NCI-H187 (cell line): ENCODE measurements at regions not wholly inside any gene's neighbourhood (a gene's known extent, or its start where the extent isn't known, plus 50 kb on each side); places are given as distances from the start of the nearest gene placed in this dataset.
A peak's percentile ranks its signal among the peaks of the same experiment; 100 is the strongest.
"Not testable (repeated sequence)": the region's sequence is repeated elsewhere in the genome, so short reads cannot be mapped to it uniquely, and the experiment has no call there.

Source experiments
- DNase-seq, 2 experiments: peaks; one replicate each; lab custom pipeline; 2025; lab: John Stamatoyannopoulos, UW

DNA sequence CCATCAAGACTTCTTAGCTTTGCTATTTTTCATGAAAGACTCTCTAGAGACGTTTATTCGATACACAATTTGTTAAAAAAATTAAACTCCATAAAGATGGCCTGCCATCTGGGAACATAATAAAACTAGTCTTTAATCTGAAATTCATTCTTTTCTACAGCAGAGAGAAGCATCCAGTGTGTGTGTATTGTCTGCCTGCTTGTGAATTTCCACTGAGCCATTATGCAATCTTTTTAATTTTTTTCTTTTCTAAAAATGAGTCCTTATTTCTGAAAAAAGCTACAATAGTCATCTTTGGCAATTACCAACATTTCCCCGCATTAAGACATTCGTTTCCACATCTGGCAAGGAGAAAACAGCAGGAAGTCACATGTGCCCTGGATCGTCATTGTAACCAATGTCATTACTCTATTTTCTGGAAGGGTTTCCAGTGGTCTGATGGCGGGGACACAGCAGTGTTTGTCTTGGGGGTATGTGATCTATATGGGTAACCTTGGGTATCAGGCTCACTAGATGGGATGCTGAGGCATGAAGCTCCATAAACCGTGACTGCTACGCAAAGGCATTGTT, 263.1 kb downstream of the MSX2 start:
- DNase-seq, result no peak

DNA sequence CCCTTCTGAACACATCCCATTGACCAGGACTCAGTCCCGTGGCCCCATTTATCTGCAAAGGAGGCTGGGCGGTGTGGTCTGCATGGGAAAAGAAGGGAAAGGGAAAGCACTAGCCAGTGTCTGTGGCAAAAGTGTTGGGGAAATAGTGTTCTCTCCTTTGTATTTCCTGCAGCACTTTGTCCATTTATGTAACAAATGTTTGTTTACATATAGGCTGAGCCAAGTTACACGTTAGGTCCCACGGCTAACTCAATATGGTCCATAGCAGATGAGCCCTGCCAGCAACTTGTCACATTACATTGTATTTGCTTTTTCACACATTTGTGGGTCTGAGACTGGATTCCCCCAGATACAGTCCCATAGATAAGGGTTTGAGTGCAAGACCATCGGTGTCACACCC, 260.5 kb downstream of the MSX2 start:
- no peak for DNase-seq

DNA sequence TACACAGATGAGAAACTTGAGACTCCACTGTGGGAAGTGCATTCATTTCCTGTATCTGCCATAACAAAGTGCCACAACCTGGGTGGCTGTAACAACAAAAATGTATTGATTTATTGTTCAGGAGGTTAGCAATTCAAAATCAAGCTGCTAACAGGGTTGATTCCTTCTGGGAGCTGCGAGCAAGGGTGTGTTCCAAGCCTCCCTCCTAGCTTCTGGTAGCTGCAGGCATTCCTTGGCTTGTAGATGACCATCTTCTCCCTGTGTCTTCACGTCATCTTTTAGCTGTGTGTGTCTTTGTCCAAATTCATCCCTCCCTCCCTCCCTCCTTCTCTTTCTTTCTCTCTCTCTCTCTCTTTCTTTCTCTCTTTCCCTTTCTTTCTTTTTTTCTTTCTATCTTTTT, 258.1 kb downstream of the MSX2 start:
- no peak for DNase-seq

DNA sequence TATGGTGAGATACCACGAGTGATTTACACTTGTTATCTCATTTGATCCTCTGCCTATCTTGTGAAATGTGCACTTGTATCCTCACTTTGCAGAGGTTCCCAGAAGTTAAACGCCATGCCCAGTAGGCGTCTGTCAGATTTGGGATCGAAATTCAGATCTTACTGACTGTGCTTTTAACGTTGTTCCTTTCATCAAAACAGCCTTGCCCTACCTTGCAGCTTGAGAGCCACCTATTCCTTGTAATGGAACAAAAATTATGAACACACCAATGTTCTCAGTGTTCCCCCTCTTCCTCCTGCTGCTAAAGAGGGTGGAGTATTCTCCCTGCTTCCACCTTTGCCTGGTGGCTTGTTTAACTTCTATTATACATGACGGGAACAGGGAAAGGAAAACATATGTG, 257.0 kb downstream of the MSX2 start:
- no peak for DNase-seq

DNA sequence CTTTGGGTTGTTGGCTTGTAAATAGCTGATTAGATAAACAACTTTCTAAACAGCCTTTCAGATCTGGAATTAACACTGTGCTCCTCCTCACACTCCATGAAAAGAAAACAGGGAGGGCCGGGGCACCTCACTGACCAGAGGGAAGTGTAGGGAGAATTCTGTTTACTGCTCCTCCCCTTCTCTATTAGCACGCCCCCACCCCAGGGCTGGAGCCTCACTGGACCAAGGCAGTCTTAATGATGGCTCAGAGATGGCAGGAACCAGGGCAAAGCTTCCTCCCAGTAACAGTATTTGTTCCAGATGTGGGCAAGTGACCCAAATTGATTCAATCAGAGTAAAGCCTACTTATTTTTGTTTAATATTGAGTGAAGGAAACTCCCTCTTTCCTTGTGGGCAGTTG, 256.6 kb downstream of the MSX2 start:
- DNase-seq, result no peak

DNA sequence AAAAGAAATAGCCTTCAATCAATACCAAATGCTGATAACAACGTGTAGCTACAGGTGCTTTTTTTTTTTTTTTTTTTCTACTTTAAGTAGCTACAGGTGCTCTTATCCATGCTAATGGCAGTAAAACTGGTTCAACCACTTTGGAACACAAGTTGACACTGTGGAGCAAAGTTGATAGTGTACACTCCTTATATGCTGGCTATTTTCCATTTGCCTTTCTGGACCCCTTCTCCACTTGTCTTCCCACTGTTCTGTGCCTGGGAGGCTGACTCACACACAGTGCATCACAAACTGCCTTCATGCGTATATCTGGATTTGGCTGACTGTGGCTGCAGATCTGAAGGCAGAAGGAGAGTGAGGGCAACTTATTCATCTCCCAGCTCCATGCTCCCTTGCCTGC, 247.9 kb downstream of the MSX2 start:
- peak in 1 of 2 experiments; percentile 42 for DNase-seq

DNA sequence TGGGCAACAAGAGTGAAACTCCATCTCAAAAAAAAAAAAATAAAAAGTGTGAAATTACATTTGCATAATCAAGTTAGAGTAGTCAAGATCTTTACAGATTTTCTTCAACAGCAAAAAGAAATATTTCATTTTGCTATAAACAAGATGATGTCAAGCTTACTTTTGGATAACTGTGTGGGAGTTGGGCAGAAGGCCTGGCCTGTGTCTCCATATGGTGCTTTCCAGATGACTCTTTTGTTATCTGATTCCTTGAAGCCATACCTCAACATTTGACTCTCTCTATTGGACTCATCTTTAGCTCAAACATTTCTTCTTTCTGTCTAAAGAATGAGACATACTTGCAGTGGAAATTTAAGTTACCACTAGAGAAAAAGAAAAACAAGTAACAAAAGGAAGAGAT, 246.8 kb downstream of the MSX2 start:
- DNase-seq, result no peak

DNA sequence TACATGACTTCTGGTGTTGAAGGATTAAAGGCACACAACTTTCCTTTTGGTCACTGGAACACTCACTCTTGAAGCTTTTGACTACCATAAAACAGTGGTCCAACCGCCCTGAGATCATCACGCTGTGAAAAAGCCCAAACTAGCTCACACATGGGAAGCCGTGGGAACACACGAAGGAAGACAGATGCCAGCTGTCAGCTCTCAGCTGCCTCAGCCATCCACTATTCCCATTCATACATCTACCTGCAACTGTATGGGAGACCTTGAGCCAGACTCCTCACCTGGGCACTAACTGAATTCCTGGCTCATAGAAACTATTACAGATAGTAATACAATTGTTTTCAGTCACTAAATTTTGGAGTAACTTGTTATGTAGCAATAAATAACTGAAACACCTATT, 246.1 kb downstream of the MSX2 start:
- DNase-seq, result no peak

DNA sequence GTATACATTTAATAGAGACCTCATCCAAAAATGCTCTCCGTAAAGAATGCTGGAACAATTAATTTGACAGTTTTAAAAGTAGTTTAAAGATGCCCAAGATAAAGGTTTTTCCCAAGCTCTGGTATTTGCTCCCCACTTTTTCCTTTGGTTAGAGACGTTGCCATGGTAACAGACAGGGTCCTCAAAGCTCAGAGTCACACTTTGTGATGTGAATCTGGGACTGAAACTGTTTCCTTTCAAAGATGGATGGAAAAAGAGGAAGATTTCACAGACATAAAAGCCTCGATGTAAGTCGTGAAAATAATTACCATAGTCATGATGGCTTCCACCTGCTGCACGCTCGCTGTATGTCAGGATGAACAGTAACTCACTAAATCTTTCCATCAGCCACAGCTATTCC, 229.5 kb downstream of the MSX2 start:
- no peak for DNase-seq

DNA sequence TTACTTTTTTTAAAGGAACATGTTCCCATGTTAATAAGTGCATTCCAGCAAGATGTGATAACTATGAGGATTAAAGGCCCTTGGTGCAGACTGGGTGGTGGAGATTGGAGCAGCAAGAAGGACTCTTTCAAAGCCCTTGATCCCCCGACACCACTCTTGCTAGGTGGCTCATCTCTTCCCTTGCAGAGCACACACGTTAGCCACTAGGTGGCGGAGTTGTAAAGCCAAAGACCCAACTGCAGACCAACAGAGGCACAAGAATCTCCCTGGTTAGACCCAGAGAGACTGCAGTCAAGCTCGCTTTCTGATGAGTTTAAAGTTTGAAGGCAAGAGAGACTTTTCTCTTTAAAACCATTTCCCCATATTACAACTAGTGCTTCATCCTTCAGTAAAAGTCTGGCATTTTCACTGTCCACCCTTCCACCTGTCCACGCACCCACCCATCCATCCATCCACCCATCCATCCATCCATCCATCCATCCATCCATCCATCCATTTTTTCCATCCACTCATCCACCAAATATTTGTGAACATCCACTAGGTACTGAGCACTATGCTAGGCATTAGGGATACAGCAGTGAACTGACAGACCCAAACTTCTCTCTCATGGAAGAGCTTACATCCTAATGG, 226.9 kb downstream of the MSX2 start:
- DNase-seq, result peak; percentile 24 to 60

DNA sequence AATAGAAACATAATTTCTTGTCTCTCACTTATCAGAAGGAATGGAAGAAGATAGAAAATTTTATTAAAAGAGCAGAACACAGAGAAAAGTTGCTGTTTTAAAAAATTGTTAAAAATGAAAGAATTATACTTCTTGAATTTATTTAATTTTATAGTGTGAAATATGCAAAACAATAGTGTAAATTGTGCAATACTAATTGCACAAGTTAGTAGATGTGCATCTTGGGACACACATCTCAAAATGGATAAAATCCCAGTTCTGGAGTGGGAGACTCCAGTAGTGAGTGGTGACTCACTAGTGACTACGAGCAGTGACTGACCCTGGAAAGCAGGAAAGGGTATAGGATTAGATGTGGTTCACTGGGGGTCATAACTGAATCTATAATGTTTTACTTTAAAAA, 223.2 kb downstream of the MSX2 start:
- DNase-seq, result no peak

DNA sequence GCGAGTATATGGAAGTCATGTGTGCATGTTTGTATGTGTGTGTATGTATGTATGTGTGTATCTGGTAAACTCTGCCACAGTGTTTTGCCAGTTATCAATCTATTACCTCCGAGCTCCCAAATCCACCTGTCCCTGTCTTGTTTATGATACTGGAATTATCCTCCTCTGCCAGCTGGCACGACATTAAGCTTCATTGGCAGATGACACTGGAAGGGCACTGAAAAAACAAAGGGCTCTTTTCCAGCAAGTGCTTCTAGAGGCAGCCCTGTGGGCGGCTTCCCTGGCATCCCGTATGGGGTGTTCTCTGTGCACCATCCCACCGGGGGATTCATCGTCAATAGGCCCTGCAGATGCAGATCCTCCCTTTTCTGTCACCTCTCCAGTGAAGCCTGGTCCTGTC, 221.5 kb downstream of the MSX2 start:
- DNase-seq, result no peak

DNA sequence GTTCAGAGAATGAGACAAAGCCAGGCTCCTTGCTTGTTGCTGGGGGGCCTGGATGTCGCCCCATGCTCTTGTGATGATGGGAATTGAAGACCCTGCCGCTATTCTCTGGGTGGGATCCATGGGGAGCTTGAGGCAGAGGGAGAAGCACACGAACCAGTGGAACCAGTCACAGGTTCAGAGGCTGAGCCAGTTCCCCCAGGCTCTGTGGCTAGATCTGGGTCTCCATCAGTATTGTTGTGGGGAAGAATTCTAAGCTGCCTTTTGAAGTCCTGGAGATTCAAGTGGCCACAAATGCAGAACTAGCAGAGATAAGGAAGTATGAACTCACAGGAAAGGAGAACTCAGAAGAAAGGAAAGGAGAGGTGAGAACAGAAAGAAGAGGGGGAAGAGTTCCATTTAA, 219.4 kb downstream of the MSX2 start:
- DNase-seq, result no peak

DNA sequence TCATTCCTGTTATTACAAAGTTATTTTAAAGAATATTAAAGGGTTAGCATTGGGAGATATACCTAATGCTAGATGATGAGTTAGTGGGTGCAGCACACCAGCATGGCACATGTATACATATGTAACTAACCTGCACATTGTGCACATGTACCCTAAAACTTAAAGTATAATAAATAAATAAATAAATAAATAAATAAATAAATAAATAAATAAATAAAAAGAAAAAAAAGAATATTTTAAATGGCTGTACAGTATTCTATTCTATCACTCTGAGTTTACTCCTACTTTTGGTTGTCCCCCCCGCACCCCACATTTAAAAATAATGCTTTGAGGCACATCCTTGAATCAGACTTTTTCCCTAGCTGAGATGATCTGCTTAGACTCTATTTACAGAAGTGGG, 218.6 kb downstream of the MSX2 start:
- not testable (repeated sequence) for DNase-seq

DNA sequence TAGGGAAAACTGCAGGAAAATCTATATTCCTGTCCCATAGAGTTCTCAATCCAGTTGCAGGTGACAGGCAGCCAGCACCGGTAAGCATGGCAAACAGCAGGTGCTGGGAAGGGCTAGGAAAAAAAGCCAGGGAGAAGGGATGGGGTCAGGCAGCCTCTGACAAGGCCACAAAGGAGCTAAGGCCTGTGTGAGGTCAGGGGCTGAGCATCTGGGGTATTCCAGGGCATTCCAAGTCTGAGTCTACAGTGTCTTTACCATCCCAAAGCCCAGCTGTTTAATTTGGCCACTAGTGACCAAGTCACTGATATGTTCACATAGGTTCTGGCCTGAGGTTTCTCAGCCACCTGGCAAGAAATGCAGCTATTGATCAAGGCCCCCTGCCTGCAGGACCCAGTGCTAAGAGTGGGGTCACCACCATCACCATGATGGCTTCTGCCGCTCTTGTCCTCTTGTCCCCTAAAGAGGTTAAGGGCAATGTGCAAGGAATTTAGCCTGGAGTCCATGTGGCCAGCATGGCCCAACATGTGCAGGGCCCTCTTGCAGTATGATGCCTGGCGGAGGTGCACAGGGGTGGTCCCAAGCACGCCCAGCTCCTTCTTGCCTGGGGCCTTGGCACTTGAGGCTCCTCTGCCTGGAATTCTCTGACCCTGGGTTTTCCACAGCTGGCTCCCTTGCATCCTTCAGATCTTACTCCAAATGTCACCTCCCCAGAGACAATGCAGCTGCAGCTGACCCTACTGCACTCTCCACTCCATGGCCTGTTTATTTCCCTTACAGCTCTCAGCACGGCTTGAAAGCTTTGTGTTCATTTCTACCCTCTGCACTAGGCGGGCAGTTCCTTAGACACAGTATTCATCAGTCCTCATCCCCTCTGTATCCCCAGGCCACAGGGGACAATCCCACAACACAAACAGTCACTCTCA, 213.1 kb downstream of the MSX2 start:
- no peak for DNase-seq

DNA sequence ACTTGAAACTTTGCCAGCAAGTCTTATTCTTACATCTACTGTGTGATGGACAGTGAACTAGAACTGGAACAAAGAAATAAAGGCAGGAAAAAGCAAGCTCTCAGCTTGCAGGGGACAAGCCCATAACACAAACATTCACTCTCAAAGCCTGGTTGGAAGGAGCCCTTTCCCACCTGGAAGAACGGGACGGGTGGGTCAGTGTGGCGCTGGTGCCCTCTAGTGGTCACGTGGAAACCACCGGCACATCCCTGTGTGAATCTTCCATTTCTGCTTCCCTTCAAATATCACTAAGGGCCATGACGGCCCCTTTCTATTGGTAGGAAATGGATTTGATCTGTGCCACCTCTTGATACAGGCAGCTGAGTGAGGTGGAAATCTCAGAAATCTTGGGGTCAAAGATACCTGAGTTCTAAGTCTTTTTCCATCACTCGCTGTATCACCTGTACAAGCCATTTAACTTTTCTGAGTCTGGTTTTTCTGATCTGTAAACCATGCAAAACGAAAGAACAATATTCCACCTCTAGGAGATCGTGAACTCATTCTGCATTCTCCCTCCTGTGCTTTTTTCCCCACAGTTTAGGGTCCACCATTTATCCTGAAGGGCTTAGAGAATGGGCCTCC, 211.6 kb downstream of the MSX2 start:
- DNase-seq, result peak; percentile 29 to 58

DNA sequence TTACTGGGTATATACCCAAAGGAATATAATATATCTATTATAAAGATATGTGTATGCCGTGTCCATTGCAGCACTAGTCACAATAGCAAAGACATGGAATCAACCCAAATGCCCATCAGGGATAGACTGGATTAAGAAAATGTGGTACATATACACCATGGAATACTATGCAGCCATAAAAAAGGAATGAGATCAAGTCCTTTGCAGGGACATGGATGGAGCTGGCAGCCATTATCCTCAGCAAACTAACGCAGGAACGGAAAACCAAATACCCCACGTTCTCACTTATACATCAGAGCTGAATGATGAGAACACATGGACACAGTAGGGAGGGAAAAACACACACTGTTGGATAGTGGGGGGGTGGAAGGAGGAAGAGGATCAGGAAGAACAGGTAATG, 206.7 kb downstream of the MSX2 start:
- DNase-seq, result not testable (repeated sequence)

DNA sequence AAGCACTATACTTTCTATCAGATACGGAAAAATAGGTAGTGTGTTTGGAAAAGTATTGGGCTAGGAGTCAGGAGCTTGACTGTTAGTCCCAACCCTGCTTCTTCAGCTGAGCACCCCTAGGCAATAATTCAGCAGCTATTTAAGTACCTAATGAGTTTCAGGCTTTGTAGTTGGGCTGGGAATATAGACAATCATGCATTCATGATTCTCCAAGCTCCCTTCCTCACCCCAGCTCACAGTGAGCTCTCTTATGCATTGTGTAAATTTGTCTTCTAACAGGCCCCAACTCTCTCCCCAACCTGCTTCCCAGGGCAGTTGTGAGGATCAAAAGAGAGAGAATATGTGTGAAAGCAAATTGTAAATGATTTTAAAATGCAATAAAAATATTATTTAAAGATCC, 201.2 kb downstream of the MSX2 start:
- DNase-seq, result no peak

DNA sequence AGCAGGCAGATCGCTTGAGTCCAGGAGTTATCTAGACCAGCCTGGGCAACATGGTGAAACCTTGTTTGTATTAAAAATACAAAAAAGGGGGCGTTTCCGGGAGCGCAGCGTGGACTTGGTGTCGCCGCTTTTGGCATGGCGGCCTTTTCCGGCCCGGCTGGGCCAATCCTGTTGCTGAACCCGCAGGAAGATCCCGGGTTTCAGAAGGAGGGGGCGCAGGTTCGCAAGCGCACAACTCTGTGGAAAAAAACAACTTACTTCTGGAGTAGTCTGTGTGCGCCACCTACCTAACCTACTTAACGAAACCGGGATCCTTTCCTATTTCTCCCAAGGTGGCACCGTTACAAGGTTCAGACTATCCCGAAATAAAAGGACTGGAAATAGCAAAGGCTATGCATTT, 198.6 kb downstream of the MSX2 start:
- DNase-seq, result no peak

DNA sequence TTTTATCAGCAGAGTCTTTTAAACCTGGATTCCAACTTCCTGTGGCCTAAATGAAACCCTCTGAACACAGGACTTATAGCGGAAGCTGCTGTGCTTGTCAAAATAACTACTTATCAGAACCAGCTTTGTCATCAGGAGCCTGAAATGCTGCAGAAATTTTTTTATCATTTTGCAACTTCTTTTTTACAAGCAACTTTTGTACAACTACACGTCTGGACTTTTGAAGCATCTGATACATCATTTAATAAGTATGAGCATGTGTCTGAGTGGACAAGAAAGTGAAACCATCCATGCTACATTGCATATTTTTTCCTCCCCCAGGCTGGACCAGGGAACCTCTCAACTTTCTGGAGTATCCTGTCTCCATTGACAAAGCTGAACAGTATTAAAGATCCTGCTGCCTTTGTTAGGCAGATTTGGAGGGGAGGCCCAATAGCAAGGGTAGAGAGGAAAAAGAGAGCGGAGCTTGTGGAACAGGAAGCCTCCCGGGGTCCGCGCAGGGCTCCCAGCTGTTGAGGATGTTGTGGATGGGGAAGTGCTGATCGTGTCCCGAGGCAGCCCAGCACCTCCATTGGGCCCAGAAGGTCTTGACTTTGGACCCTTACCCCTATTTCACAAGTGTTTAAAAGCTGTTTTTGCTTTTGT, 196.6 kb downstream of the MSX2 start:
- DNase-seq, result no peak

DNA sequence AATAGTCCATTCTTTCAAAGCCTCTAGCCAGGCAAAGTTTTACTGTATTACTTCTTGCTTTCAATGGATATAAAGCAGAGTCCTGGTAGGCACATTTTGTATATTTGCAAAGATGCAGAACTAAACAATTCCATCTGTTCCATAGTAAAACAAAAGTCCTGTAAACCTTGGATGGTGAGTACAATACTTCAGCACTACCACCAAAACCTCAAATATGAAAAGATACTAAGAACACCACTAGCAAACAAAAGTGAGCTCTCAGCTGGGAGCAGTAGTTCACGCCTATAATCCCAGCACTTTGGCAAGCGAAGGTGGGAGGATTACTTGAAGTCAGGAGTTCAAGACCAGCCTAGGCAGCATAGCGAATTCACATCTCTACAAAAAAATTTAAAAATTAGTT, 195.0 kb downstream of the MSX2 start:
- DNase-seq, result no peak

DNA sequence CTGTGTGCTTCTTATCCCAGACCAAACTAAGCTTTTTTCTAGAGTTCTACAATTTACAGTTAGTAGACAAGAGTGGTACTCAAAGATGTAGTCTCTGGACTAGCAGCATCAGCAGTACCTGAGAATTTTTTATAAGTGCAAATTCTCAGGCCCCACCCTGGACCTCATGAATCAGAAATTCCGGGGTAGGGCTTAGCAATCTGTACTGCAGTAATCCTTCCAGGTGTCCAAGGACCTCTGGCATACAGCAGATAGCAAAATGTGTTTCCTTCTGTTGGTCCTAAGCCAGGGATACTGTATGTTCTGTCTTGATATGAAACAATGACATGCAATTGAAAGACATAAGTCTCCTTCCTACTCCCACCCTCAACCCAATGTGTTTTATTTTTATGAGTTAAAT, 194.3 kb downstream of the MSX2 start:
- DNase-seq, result no peak
